Tibial nerve (tissue), 3 donors: ENCODE measurements at regions not wholly inside any gene's neighbourhood (a gene's known extent, or its start where the extent isn't known, plus 50 kb on each side); places are given as distances from the start of the nearest gene placed in this dataset.

ENCODE experiments used
- EP300 ChIP-seq, 2 donors: sonication (generic); formaldehyde crosslinking; IDR thresholded peaks; one replicate each; pipeline ENCODE4 v1.6.1; 2017; ENCODE audit warnings: antibody characterized with exemption in 2 of 2, mild to moderate bottlenecking in 1 of 2
- POLR2A ChIP-seq, 2 donors: fragments of 450-650 bp; IDR thresholded peaks; one replicate each; pipeline ENCODE4 v1.6.1; 2017; ENCODE audit warnings: antibody characterized with exemption in 2 of 2, mild to moderate bottlenecking in 2 of 2, moderate library complexity in 2 of 2

DNA sequence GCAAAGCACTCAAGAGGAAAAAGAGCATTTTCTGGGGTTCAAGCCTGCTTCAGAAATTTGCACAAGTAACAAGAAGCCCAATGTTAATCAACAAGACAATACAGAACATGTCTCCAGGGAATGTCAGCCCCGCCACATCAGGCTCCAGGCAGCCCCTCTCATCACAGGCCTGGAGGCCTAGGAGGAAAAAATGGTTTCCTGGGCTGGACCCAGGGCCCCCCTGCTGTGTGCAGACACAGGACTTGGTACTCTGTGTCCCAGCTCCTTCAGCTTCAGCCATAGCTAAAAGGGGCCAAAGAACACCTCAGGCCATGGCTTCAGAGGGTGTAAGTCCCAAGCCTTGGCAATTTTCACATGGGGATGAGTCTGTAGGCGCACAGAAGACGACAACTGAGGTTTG is 802.9 kb upstream of the KLHL29 start:
- no peak for TF ChIP-seq POLR2A (IDR thresholded peaks at IDR 0.05)
- no peak for TF ChIP-seq EP300 (IDR thresholded peaks at IDR 0.05)
